SW480 (cell line): ENCODE measurements at regions not wholly inside any gene's neighbourhood (a gene's known extent, or its start where the extent isn't known, plus 50 kb on each side); places are given as distances from the start of the nearest gene placed in this dataset.

Experiments used
- DNase-seq: peaks from one replicate; pipeline ENCODE4 v3.0.0-alpha.2; 2016; ENCODE audit warnings: low spot score

GRCh38 chr4:1542516-1543320, 136.5 kb upstream of the NKX1-1 start:
- peak; percentile 62 for DNase-seq

GRCh38 chr4:1542226-1542490, 135.9 kb upstream of the NKX1-1 start:
- DNase-seq = no peak

- DNase-seq = no peak
Observed at GRCh38 chr4:1541449-1542225, 135.4 kb upstream of the NKX1-1 start.

- no peak for DNase-seq
Observed at GRCh38 chr4:1540601-1541375, 134.5 kb upstream of the NKX1-1 start.

- no peak for DNase-seq
Observed at GRCh38 chr4:1539859-1540600, 133.8 kb upstream of the NKX1-1 start.

GRCh38 chr4:1538941-1539772, 132.9 kb upstream of the NKX1-1 start:
- no peak for DNase-seq

GRCh38 chr4:1538096-1538410, 131.8 kb upstream of the NKX1-1 start:
- no peak for DNase-seq

GRCh38 chr4:1537410-1538095, 131.3 kb upstream of the NKX1-1 start:
- no peak for DNase-seq

GRCh38 chr4:1536579-1537409, 130.6 kb upstream of the NKX1-1 start:
- DNase-seq = no peak

- no peak for DNase-seq
Observed at GRCh38 chr4:1535926-1536578, 129.8 kb upstream of the NKX1-1 start.

- DNase-seq = no peak
Observed at GRCh38 chr4:1534876-1535526, 128.8 kb upstream of the NKX1-1 start.

- DNase-seq = no peak
Observed at GRCh38 chr4:1534095-1534872, 128.0 kb upstream of the NKX1-1 start.

- DNase-seq = no peak
Observed at GRCh38 chr4:1533501-1534064, 127.3 kb upstream of the NKX1-1 start.

GRCh38 chr4:1532549-1533395, 126.5 kb upstream of the NKX1-1 start:
- no peak for DNase-seq

GRCh38 chr4:1531683-1532548, 125.7 kb upstream of the NKX1-1 start:
- DNase-seq = no peak

GRCh38 chr4:1530356-1530755, 124.1 kb upstream of the NKX1-1 start:
- DNase-seq = no peak
